ENCODE measurements at regions not wholly inside any gene's neighbourhood (a gene's known extent, or its start where the extent isn't known, plus 50 kb on each side); places are given as distances from the start of the nearest gene placed in this dataset.

- no peak overlapping the region for H2AFZ ChIP-seq (ENCODE audit: low read depth, low read length)
- H3K9me3 ChIP-seq (ENCODE audit: low read length), result no peaks in the 10 kb centered on the region
- H3K36me3 ChIP-seq (ENCODE audit: insufficient read depth, low read length), result no peaks in the 10 kb centered on the region
- H4K20me1 ChIP-seq (ENCODE audit: insufficient read depth), result no peaks in the 10 kb centered on the region
- H3K27me3 ChIP-seq (ENCODE audit: insufficient read depth, low read depth, low read length), result no peaks in the 10 kb centered on the region
- no peak overlapping the region for H3K27ac ChIP-seq (ENCODE audit: low read length)
- H3K79me2 ChIP-seq (replicated peaks; ENCODE audit: insufficient read depth, low read length), result no peaks in the 10 kb centered on the region
- no peaks in the 10 kb centered on the region for H3F3A ChIP-seq (ENCODE audit: insufficient read depth, low read length, poor library complexity, severe bottlenecking)
- no peak overlapping the region for H3K4me3 ChIP-seq (ENCODE audit: low read length)
- no peak overlapping the region for H3K4me2 ChIP-seq (ENCODE audit: low read length)
- no peak overlapping the region for H3K9ac ChIP-seq (ENCODE audit: low read length)
- TF ChIP-seq POLR2AphosphoS5 (IDR thresholded peaks at IDR 0.05), result no peak
- TF ChIP-seq CTCF (IDR thresholded peaks at IDR 0.05; ENCODE audit: poor library complexity, severe bottlenecking), result no peak
- no peak for TF ChIP-seq MXI1 (conservative IDR thresholded peaks at IDR 0.05; ENCODE audit: poor library complexity, severe bottlenecking)
- no peak for TF ChIP-seq REST (IDR thresholded peaks at IDR 0.05; ENCODE audit: borderline replicate concordance)
- TF ChIP-seq SMC3 (conservative IDR thresholded peaks at IDR 0.05; ENCODE audit: poor library complexity), result no peak
- TF ChIP-seq EP300 (conservative IDR thresholded peaks at IDR 0.05; ENCODE audit: poor library complexity, severe bottlenecking), result no peak
- no peak for TF ChIP-seq RAD21 (conservative IDR thresholded peaks at IDR 0.05)
- TF ChIP-seq EZH2 (IDR thresholded peaks at IDR 0.05; ENCODE audit: borderline replicate concordance, insufficient read depth, low read length, poor library complexity, severe bottlenecking), result no peak
- TF ChIP-seq TAF1 (IDR thresholded peaks at IDR 0.05; ENCODE audit: low read depth), result no peak
- H3K9me2 ChIP-seq (ENCODE audit: insufficient read depth, low read length), result no peaks in the 10 kb centered on the region
These were observed 57.0 kb upstream of the LMX1B start for GRCh38 chr9:126556560-126557250.

- no peaks in the 10 kb centered on the region for H3K9me3 ChIP-seq (ENCODE audit: low read length)
- H3K79me2 ChIP-seq (replicated peaks; ENCODE audit: insufficient read depth, low read length), result no peaks in the 10 kb centered on the region
- no peak overlapping the region for H3K27ac ChIP-seq (ENCODE audit: low read length)
- no peaks in the 10 kb centered on the region for H3K36me3 ChIP-seq (ENCODE audit: insufficient read depth, low read length)
- H2AFZ ChIP-seq (ENCODE audit: low read depth, low read length), result no peak overlapping the region
- H3K4me2 ChIP-seq (ENCODE audit: low read length), result no peak overlapping the region
- H4K20me1 ChIP-seq (ENCODE audit: insufficient read depth), result no peaks in the 10 kb centered on the region
- H3F3A ChIP-seq (ENCODE audit: insufficient read depth, low read length, poor library complexity, severe bottlenecking), result no peaks in the 10 kb centered on the region
- H3K9ac ChIP-seq (ENCODE audit: low read length), result no peak overlapping the region
- no peak overlapping the region for H3K4me3 ChIP-seq (ENCODE audit: low read length)
- no peaks in the 10 kb centered on the region for H3K27me3 ChIP-seq (ENCODE audit: insufficient read depth, low read depth, low read length)
- TF ChIP-seq SMC3 (conservative IDR thresholded peaks at IDR 0.05; ENCODE audit: poor library complexity) (peak; percentile 80), RAD21 (conservative IDR thresholded peaks at IDR 0.05) (peak; percentile 82), TAF1 (IDR thresholded peaks at IDR 0.05; ENCODE audit: low read depth) (no peak), CTCF (IDR thresholded peaks at IDR 0.05; ENCODE audit: poor library complexity, severe bottlenecking) (peak; percentile 82)
- no peaks in the 10 kb centered on the region for H3K9me2 ChIP-seq (ENCODE audit: insufficient read depth, low read length)
These were observed 55.6 kb upstream of the LMX1B start for GRCh38 chr9:126558051-126558665.

Data from neural cell (in vitro differentiated cells).